HG03558 (cell line): ENCODE measurements at regions not wholly inside any gene's neighbourhood (a gene's known extent, or its start where the extent isn't known, plus 50 kb on each side); places are given as distances from the start of the nearest gene placed in this dataset.
"Not testable (repeated sequence)": the region's sequence is repeated elsewhere in the genome, so short reads cannot be mapped to it uniquely, and the experiment has no call there.

Source experiments
- ATAC-seq: cut with Tn5 transposase; IDR thresholded peaks from one replicate; pipeline ENCODE4 v1.9.1; 2021; ENCODE audit warnings: moderate number of reproducible peaks; ENCODE audit not compliant: unreplicated experiment; ENCODE audit errors: extremely low read depth

- no peak for ATAC-seq
Measured at GRCh38 chr14:89476354-89476896, 59.4 kb upstream of the FOXN3 start.

- no peak for ATAC-seq
Measured at GRCh38 chr14:89474464-89474863, 57.4 kb upstream of the FOXN3 start.

- ATAC-seq = no peak
Measured at GRCh38 chr14:89473989-89474388, 57.0 kb upstream of the FOXN3 start.

- ATAC-seq = no peak
Measured at GRCh38 chr14:89473569-89473968, 56.5 kb upstream of the FOXN3 start.

GRCh38 chr14:89470401-89470800, 53.4 kb upstream of the FOXN3 start:
- no peak for ATAC-seq

GRCh38 chr14:89469210-89470198, 52.5 kb upstream of the FOXN3 start:
- ATAC-seq = no peak

GRCh38 chr14:89468566-89468965, 51.5 kb upstream of the FOXN3 start:
- no peak for ATAC-seq

- ATAC-seq = not testable (repeated sequence)
Measured at GRCh38 chr14:89468030-89468429, 51.0 kb upstream of the FOXN3 start.

- no peak for ATAC-seq
Measured at GRCh38 chr14:89466944-89467343, 49.9 kb upstream of the FOXN3 start.
